Vagina (tissue), 2 donors: ENCODE measurements at regions not wholly inside any gene's neighbourhood (a gene's known extent, or its start where the extent isn't known, plus 50 kb on each side); places are given as distances from the start of the nearest gene placed in this dataset.

Source experiments
- CTCF ChIP-seq, 3 experiments: fragments of 450-650 bp in 2 of 3; fragments of 200-600 bp in 1 of 3; sonication (generic) in 1 of 3; IDR thresholded peaks; one replicate each; pipeline ENCODE4 v1.5.1; 2017 to 2019; ENCODE audit warnings: antibody characterized with exemption in 3 of 3, mild to moderate bottlenecking in 2 of 3, moderate library complexity in 2 of 3
- POLR2A ChIP-seq, 2 donors: fragments of 450-650 bp; IDR thresholded peaks; one replicate each; pipeline ENCODE4 v1.6.1; 2017; ENCODE audit warnings: antibody characterized with exemption in 2 of 2, mild to moderate bottlenecking in 2 of 2, moderate library complexity in 2 of 2
- POLR2AphosphoS5 ChIP-seq, 2 donors: sonication (generic); formaldehyde crosslinking; IDR thresholded peaks; one replicate each; pipeline ENCODE4 v1.9.0; 2017; ENCODE audit warnings: antibody characterized with exemption in 2 of 2, mild to moderate bottlenecking in 2 of 2, low read depth in 1 of 2; ENCODE audit not compliant: insufficient read depth in 1 of 2

GRCh38 chr6:114707081-114707620, 364.3 kb upstream of the HS3ST5 start:
- no peak for TF ChIP-seq CTCF (IDR thresholded peaks at IDR 0.05)
- TF ChIP-seq POLR2A (IDR thresholded peaks at IDR 0.05): no peak
- TF ChIP-seq POLR2AphosphoS5 (IDR thresholded peaks at IDR 0.05; ENCODE audit: insufficient read depth in 1 of 2, low read depth in 1 of 2): no peak
